Stimulated activated CD4-positive, alpha-beta T cell treated with anti-CD3 and anti-CD28 coated beads, Interleukin-1b, Interleukin-23, amount 100 ng/mL, for 4 hours (primary cell): ENCODE measurements at regions not wholly inside any gene's neighbourhood (a gene's known extent, or its start where the extent isn't known, plus 50 kb on each side); places are given as distances from the start of the nearest gene placed in this dataset.

Source experiments
- DNase-seq, 2 donors: peaks; one replicate each; pipeline ENCODE4 v3.0.0-alpha.2; 2020; ENCODE audit warnings: low read depth in 2 of 2

- no peak for DNase-seq
Measured at GRCh38 chr12:45627407-45628069, 102.0 kb upstream of the ARID2 start.

GRCh38 chr12:45629292-45629691 lies 100.2 kb upstream of the ARID2 start:
- DNase-seq: no peak

GRCh38 chr12:45633733-45634132 lies 95.8 kb upstream of the ARID2 start:
- DNase-seq: no peak

- no peak for DNase-seq
Measured at GRCh38 chr12:45634273-45634917, 95.1 kb upstream of the ARID2 start.

GRCh38 chr12:45637242-45637641 lies 92.3 kb upstream of the ARID2 start:
- DNase-seq: no peak

GRCh38 chr12:45637706-45638105 lies 91.8 kb upstream of the ARID2 start:
- DNase-seq: no peak

- DNase-seq: no peak
Measured at GRCh38 chr12:45638386-45638785, 91.1 kb upstream of the ARID2 start.

- no peak for DNase-seq
Measured at GRCh38 chr12:45644541-45644940, 85.0 kb upstream of the ARID2 start.

- no peak for DNase-seq
Measured at GRCh38 chr12:45646851-45647581, 82.5 kb upstream of the ARID2 start.

GRCh38 chr12:45648070-45648469 lies 81.4 kb upstream of the ARID2 start:
- DNase-seq: no peak

- DNase-seq: no peak
Measured at GRCh38 chr12:45651029-45651428, 78.5 kb upstream of the ARID2 start.

GRCh38 chr12:45654002-45654665 lies 75.4 kb upstream of the ARID2 start:
- DNase-seq: no peak

- peak; percentile 5 to 20 for DNase-seq
Measured at GRCh38 chr12:45655186-45655585, 74.3 kb upstream of the ARID2 start.

- no peak for DNase-seq
Measured at GRCh38 chr12:45655743-45656142, 73.8 kb upstream of the ARID2 start.

GRCh38 chr12:45658020-45658419 lies 71.5 kb upstream of the ARID2 start:
- DNase-seq: no peak

GRCh38 chr12:45660330-45660729 lies 69.2 kb upstream of the ARID2 start:
- no peak for DNase-seq

- DNase-seq: no peak
Measured at GRCh38 chr12:45663455-45663854, 66.1 kb upstream of the ARID2 start.

GRCh38 chr12:45665941-45666340 lies 63.6 kb upstream of the ARID2 start:
- DNase-seq: no peak

- no peak for DNase-seq
Measured at GRCh38 chr12:45666396-45666795, 63.1 kb upstream of the ARID2 start.

- no peak for DNase-seq
Measured at GRCh38 chr12:45666816-45667215, 62.7 kb upstream of the ARID2 start.

- DNase-seq: no peak
Measured at GRCh38 chr12:45667761-45668160, 61.7 kb upstream of the ARID2 start.

GRCh38 chr12:45668641-45669040 lies 60.9 kb upstream of the ARID2 start:
- no peak for DNase-seq

GRCh38 chr12:45669093-45669492 lies 60.4 kb upstream of the ARID2 start:
- DNase-seq: no peak
